GM13976 (cell line): ENCODE measurements at regions not wholly inside any gene's neighbourhood (a gene's known extent, or its start where the extent isn't known, plus 50 kb on each side); places are given as distances from the start of the nearest gene placed in this dataset.

Source experiments
- DNase-seq: peaks from one replicate; pipeline ENCODE4 v3.0.0; 2012; ENCODE audit warnings: low spot score
- CTCF ChIP-seq: IDR thresholded peaks from 2 replicates; pipeline ENCODE4 v1.5.1; 2012; ENCODE audit warnings: borderline replicate concordance, mild to moderate bottlenecking; ENCODE audit not compliant: insufficient read depth; ENCODE audit errors: extremely low read depth, missing control alignments, control extremely low read depth
- in situ Hi-C: fragments of 300-500 bp; cut with MboI; formaldehyde crosslinking; loops from one replicate; pipeline ENCODE4 v1.12.0; 2022; ENCODE audit warnings: low sequenced_read_pairs, mixed read lengths, inconsistent platforms; ENCODE audit not compliant: unreplicated experiment

- in situ Hi-C loops = loop anchor here (25.0 kb wide), 1 partner anchor 255 kb away; no protein-coding TSS in a partner anchor
- DNase-seq = no peak
- TF ChIP-seq CTCF = no peak
Measured at GRCh38 chr4:140267576-140267975, 105.9 kb upstream of the SCOC start.

- DNase-seq = no peak
- no peak for TF ChIP-seq CTCF
- in situ Hi-C loops = loop anchor here (25.0 kb wide), 1 partner anchor 255 kb away; no protein-coding TSS in a partner anchor
Measured at GRCh38 chr4:140266958-140267568, 106.4 kb upstream of the SCOC start.

- no peak for TF ChIP-seq CTCF
- in situ Hi-C loops = loop anchor here (25.0 kb wide), 1 partner anchor 248 kb away; no protein-coding TSS in a partner anchor
- DNase-seq = no peak
Measured at GRCh38 chr4:140260227-140260626, 106.2 kb upstream of the MAML3 start.

GRCh38 chr4:140258476-140258875 is 104.5 kb upstream of the MAML3 start:
- no peak for TF ChIP-seq CTCF
- no peak for DNase-seq
- in situ Hi-C loops = loop anchor here (25.0 kb wide), 1 partner anchor 246 kb away; no protein-coding TSS in a partner anchor

GRCh38 chr4:140257461-140258305 is 103.7 kb upstream of the MAML3 start:
- in situ Hi-C loops = loop anchor here (25.0 kb wide), 1 partner anchor 245 kb away; no protein-coding TSS in a partner anchor
- no peak for TF ChIP-seq CTCF
- no peak for DNase-seq

GRCh38 chr4:140256941-140257340 is 103.0 kb upstream of the MAML3 start:
- TF ChIP-seq CTCF = no peak
- in situ Hi-C loops = loop anchor here (25.0 kb wide), 1 partner anchor 245 kb away; no protein-coding TSS in a partner anchor
- DNase-seq = no peak
